NCI-H345 treated with DMSO at 0.1 percent for 48 hours (cell line): ENCODE measurements at regions not wholly inside any gene's neighbourhood (a gene's known extent, or its start where the extent isn't known, plus 50 kb on each side); places are given as distances from the start of the nearest gene placed in this dataset.
"Not testable (repeated sequence)": the region's sequence is repeated elsewhere in the genome, so short reads cannot be mapped to it uniquely, and the experiment has no call there.

Experiments
- DNase-seq: peaks from one replicate; lab custom pipeline; 2025; ENCODE audit not compliant: unreplicated experiment; lab: John Stamatoyannopoulos, UW

GRCh38 chr15:31725619-31726018 is 304.7 kb upstream of the CHRNA7 start:
- DNase-seq: not testable (repeated sequence)

GRCh38 chr15:31727612-31728011 is 302.7 kb upstream of the CHRNA7 start:
- no peak for DNase-seq

- no peak for DNase-seq
Observed at GRCh38 chr15:31732726-31733125, 297.6 kb upstream of the CHRNA7 start.

DNA sequence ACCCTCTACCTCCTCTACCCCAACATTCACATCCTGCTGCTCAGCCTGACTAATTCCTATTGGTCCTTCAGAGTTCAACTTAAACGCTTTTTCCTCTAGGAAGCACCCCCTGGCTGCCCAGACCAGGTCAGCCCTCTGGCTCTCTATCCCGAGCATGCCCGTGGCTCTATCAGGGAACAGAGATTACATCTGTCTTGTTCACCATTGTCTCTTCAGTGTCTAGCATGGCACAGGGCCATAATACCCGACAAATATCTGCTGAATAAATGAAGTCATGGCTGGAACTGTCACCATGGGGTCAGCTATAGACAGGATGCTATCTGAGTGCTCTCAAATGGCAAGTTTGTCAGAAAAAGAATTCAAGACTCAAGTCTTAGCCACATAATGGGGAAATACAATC is 296.9 kb upstream of the CHRNA7 start:
- no peak for DNase-seq

GRCh38 chr15:31740203-31740602 is 290.1 kb upstream of the CHRNA7 start:
- no peak for DNase-seq

GRCh38 chr15:31745841-31746240 is 284.5 kb upstream of the CHRNA7 start:
- no peak for DNase-seq

- DNase-seq: no peak
Observed at GRCh38 chr15:31752065-31752762, 278.1 kb upstream of the CHRNA7 start.

- DNase-seq: no peak
Observed at GRCh38 chr15:31752905-31753304, 277.4 kb upstream of the CHRNA7 start.

- DNase-seq: peak; percentile 30
Observed at GRCh38 chr15:31758126-31758525, 272.2 kb upstream of the CHRNA7 start.

DNA sequence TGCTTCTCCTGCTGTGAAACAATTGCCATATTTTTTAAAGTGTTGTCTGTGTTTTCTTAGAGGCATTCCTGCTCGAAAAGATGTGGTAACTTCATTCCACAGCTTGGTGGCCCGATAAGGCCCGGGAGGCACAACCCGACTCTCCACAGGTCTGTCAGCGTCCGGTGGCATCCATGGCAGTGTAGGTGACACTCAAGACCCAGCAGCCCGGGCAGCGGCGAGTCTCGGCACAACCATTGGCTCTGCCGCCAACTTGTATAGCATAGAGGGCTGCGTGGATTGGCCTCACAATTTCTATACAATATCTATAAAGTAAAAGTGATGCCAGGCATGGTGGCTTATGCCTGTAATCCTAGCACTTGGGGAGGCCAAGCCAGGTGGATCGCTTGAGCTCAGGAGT is 262.3 kb upstream of the CHRNA7 start:
- DNase-seq: no peak

DNA sequence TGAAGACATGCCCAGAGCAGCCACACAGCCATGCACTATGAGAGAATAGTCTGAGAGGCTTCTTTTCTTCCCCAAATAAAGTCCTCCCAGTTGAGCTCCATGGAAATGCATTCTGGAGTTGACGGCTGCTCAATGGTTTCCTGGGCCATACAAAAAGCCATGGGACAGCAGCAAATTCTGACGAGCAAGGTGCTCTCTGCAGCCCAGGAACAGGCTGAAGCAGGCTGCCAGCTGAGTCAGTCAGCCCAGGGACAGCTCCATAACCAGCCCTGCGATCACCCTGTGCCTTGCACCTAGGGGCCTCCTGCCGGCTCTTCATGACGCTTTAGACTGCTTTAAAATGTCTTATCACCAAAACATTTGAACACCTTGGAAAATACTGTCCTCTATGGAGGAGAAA is 256.3 kb upstream of the CHRNA7 start:
- DNase-seq: no peak

GRCh38 chr15:31776039-31776438 is 254.3 kb upstream of the CHRNA7 start:
- DNase-seq: no peak

- DNase-seq: no peak
Observed at GRCh38 chr15:31781261-31781660, 249.1 kb upstream of the CHRNA7 start.

- DNase-seq: no peak
Observed at GRCh38 chr15:31782016-31782783, 248.1 kb upstream of the CHRNA7 start.

GRCh38 chr15:31782951-31783350 is 247.4 kb upstream of the CHRNA7 start:
- DNase-seq: no peak

DNA sequence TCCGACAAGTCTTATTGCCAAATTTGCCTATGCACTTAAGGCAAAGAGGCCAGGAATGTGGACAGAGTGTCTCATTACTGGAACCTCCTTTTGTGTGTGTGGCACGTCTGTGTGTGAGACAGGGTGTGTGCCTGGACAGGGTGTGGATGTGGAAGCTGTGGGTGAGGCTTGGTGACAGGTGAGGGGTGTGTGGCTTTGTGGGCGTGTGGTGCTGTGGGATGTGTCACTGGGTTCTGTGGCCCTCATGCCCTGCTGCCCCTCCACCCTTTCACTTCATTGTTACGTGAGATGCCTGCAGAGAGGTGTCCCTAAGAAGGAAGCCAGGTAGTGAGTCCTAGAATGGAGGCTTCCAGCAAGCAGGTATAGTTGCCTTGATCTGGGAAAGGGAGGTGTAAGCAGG is 244.0 kb upstream of the CHRNA7 start:
- DNase-seq: no peak

GRCh38 chr15:31788104-31788503 is 242.2 kb upstream of the CHRNA7 start:
- DNase-seq: no peak

DNA sequence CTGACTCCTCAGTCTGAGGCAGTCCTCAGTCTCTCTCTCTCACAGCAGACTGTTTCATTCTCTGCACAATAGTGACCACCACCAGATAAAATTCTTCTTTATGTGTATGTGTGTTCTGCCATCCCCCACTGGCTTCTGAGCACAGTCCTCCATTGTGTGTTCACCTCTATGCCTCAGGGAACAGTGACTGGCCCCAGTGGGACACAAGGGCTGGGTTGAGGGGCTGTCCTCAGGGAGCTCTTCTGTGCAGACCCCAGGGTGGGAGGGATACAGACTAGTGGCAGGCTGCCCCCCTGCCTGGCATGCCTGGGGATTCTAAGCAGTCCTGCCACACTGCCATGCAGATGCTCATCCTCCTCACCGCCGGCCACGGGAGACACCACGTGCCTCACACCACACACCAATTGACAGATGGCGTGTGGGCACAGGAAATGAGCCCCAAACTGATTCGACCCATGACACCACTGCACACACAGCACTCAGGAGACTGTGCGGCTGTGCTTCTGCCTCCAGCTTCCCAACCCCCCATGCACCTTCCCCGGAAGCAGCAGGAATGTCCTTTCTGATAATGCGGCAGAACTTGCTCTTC is 237.6 kb upstream of the CHRNA7 start:
- no peak for DNase-seq

GRCh38 chr15:31799319-31799714 is 231.0 kb upstream of the CHRNA7 start:
- no peak for DNase-seq

DNA sequence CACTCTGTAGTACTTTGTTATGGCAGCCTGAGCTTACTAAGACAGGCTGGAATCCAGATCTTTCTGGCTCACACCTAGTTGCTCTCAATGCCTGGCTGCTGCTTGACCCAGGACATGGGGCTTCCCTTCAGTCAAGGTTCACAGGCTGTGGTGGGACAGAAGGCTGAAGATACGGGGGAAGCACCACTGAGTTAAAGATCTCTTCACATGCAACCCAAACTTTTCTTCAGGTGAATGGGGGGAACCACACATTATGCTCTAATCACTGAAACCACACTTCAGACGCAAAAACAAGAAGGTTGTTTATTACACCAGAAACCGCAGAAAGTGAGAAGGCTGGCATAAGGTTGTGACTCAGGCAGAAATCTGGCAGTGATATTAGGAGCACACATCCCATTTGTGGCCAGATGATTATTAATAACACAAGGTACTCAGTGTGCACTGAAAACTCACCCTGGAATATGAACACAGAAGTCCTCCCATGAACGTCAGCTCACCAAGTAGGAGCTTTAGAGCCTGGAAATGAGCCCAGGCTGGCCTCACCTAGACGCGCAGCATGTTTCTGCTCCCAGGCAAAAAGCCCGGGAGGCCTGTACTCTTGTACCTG is 230.5 kb upstream of the CHRNA7 start:
- DNase-seq: no peak

DNA sequence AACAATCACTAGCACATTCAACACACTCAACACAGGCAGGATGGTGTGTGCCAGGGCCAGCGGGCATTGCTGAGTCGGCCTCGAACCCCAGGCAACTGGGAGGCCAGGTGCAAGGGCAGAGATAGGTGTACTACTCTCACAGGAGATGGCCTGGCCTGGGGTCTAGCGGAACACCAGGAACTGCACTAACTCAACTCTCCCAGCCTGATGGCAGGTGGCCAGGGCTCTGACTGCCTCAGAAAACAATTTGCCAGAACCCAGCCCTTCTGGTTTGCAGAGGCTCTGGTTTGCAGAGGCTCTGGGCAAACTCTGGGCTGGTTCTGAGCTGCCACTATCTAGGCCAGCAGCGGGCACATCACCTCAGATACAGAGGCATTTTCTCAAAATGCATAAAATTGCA is 229.2 kb upstream of the CHRNA7 start:
- no peak for DNase-seq

GRCh38 chr15:31802761-31803160 is 227.6 kb upstream of the CHRNA7 start:
- DNase-seq: no peak
